ENCODE measurements at regions not wholly inside any gene's neighbourhood (a gene's known extent, or its start where the extent isn't known, plus 50 kb on each side); places are given as distances from the start of the nearest gene placed in this dataset.

DNA sequence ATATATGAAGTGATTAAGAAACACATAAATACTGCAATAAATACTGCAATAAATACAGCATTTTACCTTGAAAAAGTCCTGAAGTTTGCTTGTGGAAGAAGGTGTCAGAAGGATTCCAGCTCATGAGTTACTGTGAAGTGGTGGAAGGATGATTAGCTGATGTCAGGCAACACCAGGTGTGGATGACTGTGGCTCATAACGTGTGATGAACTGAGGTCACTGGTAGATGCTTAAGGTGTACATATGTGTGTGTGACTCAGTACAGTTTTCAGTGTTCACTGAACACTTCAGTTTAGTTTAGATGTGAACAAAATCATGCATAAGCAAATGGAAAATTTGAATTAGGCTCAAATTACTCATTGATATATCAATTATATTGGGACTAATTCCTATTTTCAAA is 1045.0 kb downstream of the NTRK3 start:
- TF ChIP-seq FOXP2 (optimal IDR thresholded peaks at IDR 0.05; ENCODE audit: control extremely low read depth, extremely low read length, insufficient read depth) (no peak), EZH2 (IDR thresholded peaks at IDR 0.05) (no peak), POLR2AphosphoS5 (IDR thresholded peaks at IDR 0.05; ENCODE audit: borderline replicate concordance, low read depth, low read length) (no peak)

DNA sequence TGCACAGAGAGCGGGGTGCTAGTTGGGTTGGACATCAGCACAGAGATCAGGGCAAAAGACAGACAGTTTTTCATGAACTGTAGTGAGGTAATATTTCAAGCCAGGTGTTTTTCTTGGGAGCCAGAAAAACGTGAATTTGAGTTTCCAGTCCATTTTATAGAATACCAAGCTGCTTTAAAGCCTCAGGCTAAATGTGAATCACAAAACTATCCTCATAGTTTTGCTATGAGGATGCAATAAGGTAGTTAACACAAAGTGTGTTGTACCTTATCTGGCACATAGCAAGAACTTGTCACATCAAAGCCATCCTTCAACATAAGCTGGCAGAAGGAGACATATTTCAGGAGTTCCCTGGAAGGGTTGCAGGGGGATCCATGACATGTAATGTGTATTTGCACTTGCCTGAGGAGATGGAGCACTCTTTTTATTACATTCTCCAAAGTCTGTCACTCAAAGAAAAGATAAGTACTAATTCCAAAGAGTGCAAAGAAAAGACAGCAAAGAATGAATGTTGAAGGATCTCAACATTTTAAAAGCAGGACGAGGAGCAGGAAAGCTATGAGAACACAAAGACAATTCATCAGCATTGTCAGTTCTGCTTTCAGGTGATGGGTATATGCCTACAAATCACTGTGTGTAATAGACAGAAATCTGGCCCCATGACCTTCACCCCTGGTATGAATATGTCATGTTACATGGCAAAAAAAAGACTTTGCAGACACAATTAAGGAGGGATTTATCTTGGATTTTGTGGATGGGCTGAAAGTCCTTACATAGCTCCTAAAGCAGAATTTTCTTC is 1046.4 kb downstream of the NTRK3 start:
- TF ChIP-seq FOXP2 (optimal IDR thresholded peaks at IDR 0.05; ENCODE audit: control extremely low read depth, extremely low read length, insufficient read depth) = no peak
- TF ChIP-seq EZH2 (IDR thresholded peaks at IDR 0.05) = no peak
- TF ChIP-seq POLR2AphosphoS5 (IDR thresholded peaks at IDR 0.05; ENCODE audit: borderline replicate concordance, low read depth, low read length) = no peak
- DNase-seq (ENCODE audit: low read depth, low spot score) = no peak
- no peaks in the 10 kb centered on the region for H3K9me3 ChIP-seq (ENCODE audit: low read depth, low read length)
- H3K36me3 ChIP-seq (ENCODE audit: insufficient read depth, low read length) = no peaks in the 10 kb centered on the region
- H3K9ac ChIP-seq (ENCODE audit: insufficient read length) = no peak overlapping the region
- no peak overlapping the region for H3K4me3 ChIP-seq
- no peak overlapping the region for H3K27ac ChIP-seq

More for the DNA sequence above, 1045.0 kb downstream of the NTRK3 start:
- DNase-seq (ENCODE audit: low read depth, low spot score) = no peak
- Histone ChIP-seq H3K9ac (ENCODE audit: insufficient read length) (no peak overlapping the region), H3K27ac (no peak overlapping the region), H3K4me3 (no peak overlapping the region), H3K36me3 (ENCODE audit: insufficient read depth, low read length) (no peaks in the 10 kb centered on the region), H3K9me3 (ENCODE audit: low read depth, low read length) (no peaks in the 10 kb centered on the region)

DNA sequence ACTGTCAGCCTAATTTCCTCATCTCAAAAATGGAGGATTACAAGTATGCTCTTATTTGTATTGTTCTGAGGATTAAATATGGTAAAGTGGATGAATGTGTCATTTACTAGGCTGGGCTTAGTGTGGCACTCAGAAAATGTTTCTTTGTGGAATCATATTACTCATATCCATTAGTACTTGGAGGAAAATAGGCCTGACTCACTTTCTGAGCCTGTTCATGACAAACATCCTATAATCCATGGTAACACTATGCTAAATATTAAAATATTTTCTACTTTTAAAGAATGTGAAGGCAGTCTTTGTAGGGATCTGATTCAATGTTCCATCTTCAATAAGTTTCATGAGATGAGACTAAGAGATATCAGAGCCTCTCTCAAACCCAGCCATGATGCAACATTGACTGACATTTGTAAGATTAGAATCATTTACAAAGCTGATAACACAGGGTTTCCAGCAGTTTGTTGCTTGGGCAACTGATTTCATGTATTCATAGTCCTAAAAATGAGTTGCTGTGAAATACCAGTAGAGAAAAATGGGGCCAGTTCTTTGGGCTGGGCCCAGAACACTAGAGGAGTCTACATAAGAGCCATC is 1048.5 kb downstream of the NTRK3 start:
- no peak for DNase-seq (ENCODE audit: low read depth, low spot score)
- TF ChIP-seq POLR2AphosphoS5 (IDR thresholded peaks at IDR 0.05; ENCODE audit: borderline replicate concordance, low read depth, low read length) (no peak), FOXP2 (optimal IDR thresholded peaks at IDR 0.05; ENCODE audit: control extremely low read depth, extremely low read length, insufficient read depth) (no peak), EZH2 (IDR thresholded peaks at IDR 0.05) (no peak)
- H3K4me3 ChIP-seq = no peak overlapping the region
- no peaks in the 10 kb centered on the region for H3K9me3 ChIP-seq (ENCODE audit: low read depth, low read length)
- H3K9ac ChIP-seq (ENCODE audit: insufficient read length) = no peak overlapping the region
- no peaks in the 10 kb centered on the region for H3K36me3 ChIP-seq (ENCODE audit: insufficient read depth, low read length)
- H3K27ac ChIP-seq = no peak overlapping the region

DNA sequence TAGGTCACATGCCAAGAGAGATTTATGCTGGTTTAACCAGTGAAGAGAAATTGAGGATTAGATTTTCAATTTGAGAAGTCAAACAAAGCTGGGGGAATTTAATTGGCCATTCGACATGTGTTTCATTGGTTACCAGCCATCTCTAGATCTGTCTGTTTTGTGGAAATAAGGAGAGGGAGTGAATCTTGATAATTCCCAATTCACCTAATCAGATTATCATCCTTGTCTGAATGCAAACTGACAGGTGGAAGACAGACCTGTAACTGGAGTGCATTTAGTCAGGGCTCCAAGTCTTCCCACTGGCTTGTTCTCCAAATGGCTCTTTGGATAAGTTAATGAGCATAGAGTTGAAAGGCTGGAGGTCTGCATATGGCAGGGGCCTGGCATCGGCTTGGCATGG is 1049.3 kb downstream of the NTRK3 start:
- Histone ChIP-seq H3K9me3 (ENCODE audit: low read depth, low read length) (no peaks in the 10 kb centered on the region), H3K4me3 (no peak overlapping the region), H3K9ac (ENCODE audit: insufficient read length) (no peak overlapping the region), H3K36me3 (ENCODE audit: insufficient read depth, low read length) (no peaks in the 10 kb centered on the region), H3K27ac (no peak overlapping the region)
- DNase-seq (ENCODE audit: low read depth, low spot score) = no peak
- TF ChIP-seq POLR2AphosphoS5 (IDR thresholded peaks at IDR 0.05; ENCODE audit: borderline replicate concordance, low read depth, low read length) (no peak), EZH2 (IDR thresholded peaks at IDR 0.05) (no peak), FOXP2 (optimal IDR thresholded peaks at IDR 0.05; ENCODE audit: control extremely low read depth, extremely low read length, insufficient read depth) (no peak)

DNA sequence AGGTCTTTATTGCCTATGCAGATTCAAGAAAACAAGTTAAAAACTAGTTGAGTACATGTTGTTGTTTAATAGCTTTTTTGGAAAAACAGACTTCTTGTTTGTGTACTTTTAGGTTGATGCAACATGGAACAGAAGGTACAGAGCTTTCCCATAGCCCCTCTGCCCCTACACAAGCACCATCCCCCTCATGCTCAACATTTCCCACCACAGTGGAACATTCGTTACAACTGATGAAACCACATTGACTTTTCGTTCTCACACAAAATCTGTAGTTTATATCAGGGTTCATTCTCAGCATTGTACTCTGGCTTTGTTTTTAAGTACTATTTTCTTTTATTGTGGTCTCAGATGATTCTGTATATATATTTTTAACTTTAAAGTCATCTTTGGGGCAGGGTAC is 1054.6 kb downstream of the NTRK3 start:
- H3K9me3 ChIP-seq (ENCODE audit: low read depth, low read length) = no peaks in the 10 kb centered on the region
- H3K27ac ChIP-seq = no peak overlapping the region
- no peaks in the 10 kb centered on the region for H3K36me3 ChIP-seq (ENCODE audit: insufficient read depth, low read length)
- TF ChIP-seq FOXP2 (optimal IDR thresholded peaks at IDR 0.05; ENCODE audit: control extremely low read depth, extremely low read length, insufficient read depth) = no peak
- TF ChIP-seq POLR2AphosphoS5 (IDR thresholded peaks at IDR 0.05; ENCODE audit: borderline replicate concordance, low read depth, low read length) = no peak
- TF ChIP-seq EZH2 (IDR thresholded peaks at IDR 0.05) = no peak
- no peak overlapping the region for H3K9ac ChIP-seq (ENCODE audit: insufficient read length)
- no peak overlapping the region for H3K4me3 ChIP-seq
- DNase-seq (ENCODE audit: low read depth, low spot score) = no peak

DNA sequence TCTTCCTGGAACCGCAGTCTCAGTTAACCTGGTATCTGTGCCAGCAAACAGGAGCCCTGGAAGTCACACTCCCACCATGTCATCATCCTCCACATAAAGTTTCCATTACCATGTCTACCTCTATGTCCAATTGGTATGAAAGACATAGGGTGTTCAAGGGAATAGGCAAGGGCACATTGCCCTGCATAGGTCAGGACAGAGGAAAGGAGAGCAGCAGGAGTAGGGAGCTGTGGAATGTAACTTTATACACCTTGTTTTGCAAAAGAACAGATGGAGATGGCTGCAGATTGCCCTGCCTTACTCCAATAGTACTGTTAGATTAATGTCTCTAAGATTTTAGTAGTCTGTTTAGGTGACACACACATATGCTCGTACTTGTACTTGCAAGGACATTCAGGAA is 1056.4 kb downstream of the NTRK3 start:
- H3K36me3 ChIP-seq (ENCODE audit: insufficient read depth, low read length) = no peaks in the 10 kb centered on the region
- TF ChIP-seq EZH2 (IDR thresholded peaks at IDR 0.05) (no peak), FOXP2 (optimal IDR thresholded peaks at IDR 0.05; ENCODE audit: control extremely low read depth, extremely low read length, insufficient read depth) (no peak), POLR2AphosphoS5 (IDR thresholded peaks at IDR 0.05; ENCODE audit: borderline replicate concordance, low read depth, low read length) (no peak)
- H3K4me3 ChIP-seq = no peak overlapping the region
- no peak overlapping the region for H3K9ac ChIP-seq (ENCODE audit: insufficient read length)
- H3K9me3 ChIP-seq (ENCODE audit: low read depth, low read length) = no peaks in the 10 kb centered on the region
- no peak for DNase-seq (ENCODE audit: low read depth, low spot score)
- no peak overlapping the region for H3K27ac ChIP-seq

DNA sequence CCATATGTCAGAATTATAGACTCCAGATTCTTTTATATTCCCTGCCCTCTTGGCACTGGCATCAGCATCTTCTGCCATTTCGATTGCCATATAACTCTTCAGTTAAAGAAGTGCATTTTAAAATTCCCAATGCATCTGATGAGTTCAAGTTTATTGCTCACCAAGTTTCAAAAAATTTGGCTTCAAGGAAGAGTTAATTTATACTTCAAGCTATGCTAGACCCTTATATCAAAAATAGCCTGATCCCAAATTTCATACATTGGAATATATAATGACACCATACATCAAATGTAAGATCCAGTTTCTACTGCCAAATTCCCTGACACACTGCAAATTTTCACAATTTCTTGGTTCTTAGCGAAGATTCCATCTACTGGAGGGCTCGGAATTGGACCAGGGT is 1058.6 kb downstream of the NTRK3 start:
- H3K36me3 ChIP-seq (ENCODE audit: insufficient read depth, low read length) = no peaks in the 10 kb centered on the region
- H3K4me3 ChIP-seq = no peak overlapping the region
- H3K9ac ChIP-seq (ENCODE audit: insufficient read length) = no peak overlapping the region
- no peaks in the 10 kb centered on the region for H3K9me3 ChIP-seq (ENCODE audit: low read depth, low read length)
- no peak for DNase-seq (ENCODE audit: low read depth, low spot score)
- TF ChIP-seq EZH2 (IDR thresholded peaks at IDR 0.05) = no peak
- TF ChIP-seq POLR2AphosphoS5 (IDR thresholded peaks at IDR 0.05; ENCODE audit: borderline replicate concordance, low read depth, low read length) = no peak
- TF ChIP-seq FOXP2 (optimal IDR thresholded peaks at IDR 0.05; ENCODE audit: control extremely low read depth, extremely low read length, insufficient read depth) = no peak
- H3K27ac ChIP-seq = no peak overlapping the region

DNA sequence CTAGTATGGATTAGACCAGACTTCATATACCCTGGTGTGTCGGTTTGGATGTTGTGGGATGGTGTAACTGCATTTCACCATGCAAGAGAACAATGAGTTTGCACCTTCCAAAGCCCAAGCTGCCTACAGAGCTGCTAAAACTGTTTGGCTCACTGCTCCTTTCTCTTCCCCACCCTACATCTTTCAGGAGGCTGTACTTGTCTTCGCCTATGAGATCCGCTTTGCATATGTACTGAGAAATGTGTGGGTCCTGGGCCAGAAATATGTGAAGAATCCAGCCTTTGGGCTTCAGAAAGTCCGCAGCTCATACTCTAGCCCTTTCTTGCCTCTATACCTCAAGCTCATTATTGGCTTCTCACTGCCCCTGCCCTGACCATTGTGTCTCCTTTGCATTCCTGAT is 1060.0 kb downstream of the NTRK3 start:
- no peak for DNase-seq (ENCODE audit: low read depth, low spot score)

More for the DNA sequence above, 1060.0 kb downstream of the NTRK3 start:
- Histone ChIP-seq H3K4me3 (no peak overlapping the region), H3K9ac (ENCODE audit: insufficient read length) (no peak overlapping the region), H3K36me3 (ENCODE audit: insufficient read depth, low read length) (no peaks in the 10 kb centered on the region), H3K27ac (no peak overlapping the region), H3K9me3 (ENCODE audit: low read depth, low read length) (no peaks in the 10 kb centered on the region)
- no peak for TF ChIP-seq EZH2 (IDR thresholded peaks at IDR 0.05)
- TF ChIP-seq POLR2AphosphoS5 (IDR thresholded peaks at IDR 0.05; ENCODE audit: borderline replicate concordance, low read depth, low read length) = no peak
- no peak for TF ChIP-seq FOXP2 (optimal IDR thresholded peaks at IDR 0.05; ENCODE audit: control extremely low read depth, extremely low read length, insufficient read depth)
